T-cell (primary cell): ENCODE measurements at regions not wholly inside any gene's neighbourhood (a gene's known extent, or its start where the extent isn't known, plus 50 kb on each side); places are given as distances from the start of the nearest gene placed in this dataset.

ENCODE experiments used
- ATAC-seq, 4 experiments: fragments of 200-7000 bp in 3 of 4; fragments of 150-1000 bp in 1 of 4; cut with Tn5 transposase; replicated peaks in 1 of 4; 1 replicate in 3 of 4; 2 replicates in 1 of 4; pipeline ENCODE4 v1.10.0; 2021; ENCODE audit warnings: moderate library complexity in 3 of 4, mild to moderate bottlenecking in 2 of 4, moderate number of reproducible peaks in 1 of 4
- CTCF ChIA-PET, 2 donors: fragments of 300-600 bp; sonication (Branson Sonifier 250); formaldehyde crosslinking; loops; one replicate each; lab custom pipeline; 2022; ENCODE audit warnings: antibody characterized with exemption in 2 of 2; lab: Charles Lee
- POLR2A ChIA-PET, 2 donors: fragments of 300-600 bp; sonication (Branson Sonifier 250); formaldehyde crosslinking; loops; one replicate each; lab custom pipeline; 2022; ENCODE audit warnings: antibody characterized with exemption in 2 of 2; lab: Charles Lee
- DNase-seq, 35 experiments: peaks; one replicate each; pipeline versions ENCODE4 v3.0.0 to v3.0.0-alpha.2; 2013 to 2023
- H3K27ac ChIP-seq: one replicate; pipeline ENCODE4 v1.5.1; 2013; ENCODE audit warnings: low read length
- H3K27me3 ChIP-seq, 2 experiments: replicated peaks in 1 of 2; 1 replicate in 1 of 2; 2 replicates in 1 of 2; pipeline versions ENCODE4 v1.6.1 to v1.7.0; 2013; ENCODE audit warnings: low read length in 1 of 2, mixed read lengths in 1 of 2; ENCODE audit not compliant: control insufficient read depth in 2 of 2, insufficient read depth in 2 of 2; ENCODE audit errors: extremely low read depth in 1 of 2
- H3K36me3 ChIP-seq, 2 donors: 1 replicate in 1 of 2; 2 replicates in 1 of 2; pipeline versions ENCODE4 v1.6.1 to v1.7.0; 2013; ENCODE audit warnings: low read length in 1 of 2; ENCODE audit not compliant: control insufficient read depth in 2 of 2, insufficient read depth in 1 of 2; ENCODE audit errors: extremely low read depth in 1 of 2
- H3K4me1 ChIP-seq, 2 experiments: 1 replicate in 1 of 2; 2 replicates in 1 of 2; pipeline versions ENCODE4 v1.6.1 to v1.7.0; 2013; ENCODE audit warnings: low read length in 2 of 2, mixed read lengths in 1 of 2; ENCODE audit not compliant: insufficient read depth in 2 of 2, control insufficient read depth in 1 of 2; ENCODE audit errors: extremely low read depth in 1 of 2
- H3K4me3 ChIP-seq, 2 donors: 1 replicate in 1 of 2; 2 replicates in 1 of 2; pipeline versions ENCODE4 v1.5.1 to v1.7.0; 2013; ENCODE audit warnings: mild to moderate bottlenecking in 2 of 2, low read length in 1 of 2, moderate library complexity in 1 of 2; ENCODE audit not compliant: control insufficient read depth in 1 of 2; ENCODE audit errors: extremely low read depth in 1 of 2
- H3K9me3 ChIP-seq: 2 replicates; pipeline ENCODE4 v1.7.0; 2013
- H3K27ac Mint-ChIP-seq, 2 donors: one replicate each; pipeline ENCODE4 v1.8.0; 2020 to 2021; ENCODE audit warnings: mild to moderate bottlenecking in 2 of 2, mixed read lengths in 2 of 2
- H3K27me3 Mint-ChIP-seq, 2 donors: one replicate each; pipeline ENCODE4 v1.8.0; 2021 to 2022; ENCODE audit warnings: mixed read lengths in 2 of 2
- H3K36me3 Mint-ChIP-seq: one replicate; pipeline ENCODE4 v1.8.0; 2021; ENCODE audit warnings: mixed read lengths
- H3K4me1 Mint-ChIP-seq, 3 donors: one replicate each; pipeline ENCODE4 v1.8.0; 2020 to 2022; ENCODE audit warnings: mixed read lengths in 3 of 3, mild to moderate bottlenecking in 1 of 3
- H3K4me3 Mint-ChIP-seq, 3 donors: one replicate each; pipeline ENCODE4 v1.8.0; 2020 to 2022; ENCODE audit warnings: mild to moderate bottlenecking in 3 of 3, mixed read lengths in 3 of 3, moderate library complexity in 3 of 3
- H3K9me3 Mint-ChIP-seq, 3 donors: one replicate each; pipeline ENCODE4 v1.8.0; 2020 to 2022; ENCODE audit warnings: mixed read lengths in 3 of 3
- WGBS: methylation state at CpG from one replicate; pipeline ENCODE4 v1.1.5; 2013; ENCODE audit warnings: missing lambda C conversion rate; ENCODE audit not compliant: insufficient coverage; 5-methylcytosine and 5-hydroxymethylcytosine counted together

GRCh38 chr5:4081466-4081865, 485.8 kb downstream of the IRX1 start:
- H3K36me3 ChIP-seq: no peaks in the 10 kb centered on the region
- DNase-seq: no peak
- Mint-ChIP-seq H3K36me3 (no peaks in the 10 kb centered on the region), H3K4me3 (no peak overlapping the region), H3K27ac (no peak overlapping the region), H3K9me3 (peaks cover 8 to 18% (median 18%) of the 10 kb centered on the region in 3 donors), H3K4me1 (no peaks in the 10 kb centered on the region), H3K27me3 (peaks cover 0 to 5% of the 10 kb centered on the region in 2 donors)
- CTCF ChIA-PET: no interaction called here
- H3K27ac ChIP-seq: no peak overlapping the region
- no peaks in the 10 kb centered on the region for H3K9me3 ChIP-seq
- no peak overlapping the region for H3K4me3 ChIP-seq
- H3K27me3 ChIP-seq: no peaks in the 10 kb centered on the region
- no peaks in the 10 kb centered on the region for H3K4me1 ChIP-seq
- no CpG with 5 or more reads among the region's 5 CpGs for WGBS
- POLR2A ChIA-PET: no interaction called here
- ATAC-seq: no peak

GRCh38 chr5:4082966-4083564, 487.4 kb downstream of the IRX1 start:
- Mint-ChIP-seq H3K4me3 (no peak overlapping the region), H3K27ac (no peak overlapping the region), H3K36me3 (no peaks in the 10 kb centered on the region), H3K27me3 (peaks cover 0 to 5% of the 10 kb centered on the region in 2 donors), H3K9me3 (peaks cover 8 to 18% (median 18%) of the 10 kb centered on the region in 3 donors), H3K4me1 (no peaks in the 10 kb centered on the region)
- H3K4me3 ChIP-seq: no peak overlapping the region
- ChIA-PET CTCF (no interaction called here), POLR2A (no interaction called here)
- H3K27ac ChIP-seq: no peak overlapping the region
- no peaks in the 10 kb centered on the region for H3K36me3 ChIP-seq
- no peak for ATAC-seq
- no peaks in the 10 kb centered on the region for H3K9me3 ChIP-seq
- H3K4me1 ChIP-seq: no peaks in the 10 kb centered on the region
- no peaks in the 10 kb centered on the region for H3K27me3 ChIP-seq
- no peak for DNase-seq
- WGBS: 83% methylated on average over 3 of the region's 6 CpGs

GRCh38 chr5:4083591-4084337, 488.1 kb downstream of the IRX1 start:
- Histone ChIP-seq H3K9me3 (no peaks in the 10 kb centered on the region), H3K27ac (no peak overlapping the region), H3K4me3 (no peak overlapping the region), H3K4me1 (no peaks in the 10 kb centered on the region), H3K27me3 (no peaks in the 10 kb centered on the region), H3K36me3 (no peaks in the 10 kb centered on the region)
- no peak overlapping the region for H3K4me3 Mint-ChIP-seq
- H3K27me3 Mint-ChIP-seq: peaks cover 0 to 5% of the 10 kb centered on the region in 2 donors
- ATAC-seq (no peak), DNase-seq (no peak)
- 82% methylated on average over 9 of the region's 13 CpGs for WGBS
- ChIA-PET CTCF (no interaction called here), POLR2A (no interaction called here)
- no peaks in the 10 kb centered on the region for H3K4me1 Mint-ChIP-seq
- peaks cover 8 to 18% (median 18%) of the 10 kb centered on the region in 3 donors for H3K9me3 Mint-ChIP-seq
- no peak overlapping the region for H3K27ac Mint-ChIP-seq
- no peaks in the 10 kb centered on the region for H3K36me3 Mint-ChIP-seq

GRCh38 chr5:4086081-4086480, 490.4 kb downstream of the IRX1 start:
- WGBS: 65% methylated on average over 2 of the region's 4 CpGs
- Mint-ChIP-seq H3K9me3 (peaks cover 0 to 19% (median 5%) of the 10 kb centered on the region in 3 donors), H3K4me3 (no peak overlapping the region), H3K36me3 (no peaks in the 10 kb centered on the region), H3K27ac (no peak overlapping the region), H3K27me3 (no peaks in the 10 kb centered on the region), H3K4me1 (no peaks in the 10 kb centered on the region)
- no peaks in the 10 kb centered on the region for H3K4me1 ChIP-seq
- H3K4me3 ChIP-seq: no peak overlapping the region
- H3K36me3 ChIP-seq: no peaks in the 10 kb centered on the region
- no peaks in the 10 kb centered on the region for H3K27me3 ChIP-seq
- no peak overlapping the region for H3K27ac ChIP-seq
- POLR2A ChIA-PET: no interaction called here
- DNase-seq (no peak), ATAC-seq (no peak)
- H3K9me3 ChIP-seq: no peaks in the 10 kb centered on the region
- CTCF ChIA-PET: no interaction called here

GRCh38 chr5:4087110-4087509, 491.5 kb downstream of the IRX1 start:
- no peak overlapping the region for H3K4me3 Mint-ChIP-seq

GRCh38 chr5:4089087-4089486, 493.5 kb downstream of the IRX1 start:
- no peak overlapping the region for H3K4me3 Mint-ChIP-seq
- POLR2A ChIA-PET: no interaction called here

More at GRCh38 chr5:4087110-4087509, 491.5 kb downstream of the IRX1 start:
- peaks cover 0 to 19% (median 5%) of the 10 kb centered on the region in 3 donors for H3K9me3 Mint-ChIP-seq
- ChIA-PET POLR2A (no interaction called here), CTCF (no interaction called here)
- Histone ChIP-seq H3K4me3 (no peak overlapping the region), H3K36me3 (no peaks in the 10 kb centered on the region), H3K27ac (no peak overlapping the region), H3K9me3 (no peaks in the 10 kb centered on the region), H3K27me3 (no peaks in the 10 kb centered on the region), H3K4me1 (no peaks in the 10 kb centered on the region)
- no peaks in the 10 kb centered on the region for H3K4me1 Mint-ChIP-seq
- 74% methylated on average over 6 of the region's 8 CpGs for WGBS
- H3K27ac Mint-ChIP-seq: no peak overlapping the region
- no peaks in the 10 kb centered on the region for H3K27me3 Mint-ChIP-seq
- DNase-seq: no peak
- ATAC-seq: no peak
- H3K36me3 Mint-ChIP-seq: no peaks in the 10 kb centered on the region

More at GRCh38 chr5:4089087-4089486, 493.5 kb downstream of the IRX1 start:
- Histone ChIP-seq H3K27me3 (no peaks in the 10 kb centered on the region), H3K4me3 (no peak overlapping the region), H3K36me3 (no peaks in the 10 kb centered on the region), H3K27ac (no peak overlapping the region), H3K9me3 (no peaks in the 10 kb centered on the region), H3K4me1 (no peaks in the 10 kb centered on the region)
- WGBS: no CpG with 5 or more reads among the region's 1 CpG
- H3K36me3 Mint-ChIP-seq: no peaks in the 10 kb centered on the region
- H3K27ac Mint-ChIP-seq: no peak overlapping the region
- H3K4me1 Mint-ChIP-seq: no peaks in the 10 kb centered on the region
- DNase-seq: no peak
- H3K9me3 Mint-ChIP-seq: peaks cover 3 to 22% (median 5%) of the 10 kb centered on the region in 3 donors
- no peaks in the 10 kb centered on the region for H3K27me3 Mint-ChIP-seq
- ATAC-seq: no peak
- CTCF ChIA-PET: no interaction called here
